Sigmoid colon (tissue), 6 donors: ENCODE measurements at regions not wholly inside any gene's neighbourhood (a gene's known extent, or its start where the extent isn't known, plus 50 kb on each side); places are given as distances from the start of the nearest gene placed in this dataset.

Experiments
- DNase-seq: peaks from one replicate; pipeline ENCODE4 v3.0.0-alpha.2; 2019
- H3K27ac ChIP-seq, 4 donors: fragments of 200-600 bp; sonication (generic); one replicate each; pipeline ENCODE4 v1.5.1; 2016 to 2019; ENCODE audit warnings: mild to moderate bottlenecking in 1 of 4
- H3K27me3 ChIP-seq, 3 donors: fragments of 200-600 bp; sonication (generic); one replicate each; pipeline ENCODE4 v1.5.1; 2019; ENCODE audit warnings: mild to moderate bottlenecking in 1 of 3
- H3K36me3 ChIP-seq, 4 donors: fragments of 200-600 bp; sonication (generic); one replicate each; pipeline ENCODE4 v1.5.1; 2016 to 2019
- H3K4me1 ChIP-seq, 4 donors: fragments of 200-600 bp; sonication (generic); one replicate each; pipeline ENCODE4 v1.5.1; 2017 to 2019
- H3K4me3 ChIP-seq, 4 donors: fragments of 200-600 bp; sonication (generic); one replicate each; pipeline ENCODE4 v1.5.1; 2017 to 2019; ENCODE audit warnings: mild to moderate bottlenecking in 2 of 4, moderate library complexity in 1 of 4
- H3K9me3 ChIP-seq, 4 donors: fragments of 200-600 bp in 3 of 4; sonication (generic) in 3 of 4; one replicate each; pipeline versions ENCODE4 v1.5.1 to v1.6.1; 2013 to 2019
- CTCF ChIP-seq, 4 experiments: fragments of 450-650 bp in 3 of 4; fragments of 200-600 bp in 1 of 4; IDR thresholded peaks; one replicate each; pipeline ENCODE4 v1.5.1; 2016 to 2019; ENCODE audit warnings: antibody characterized with exemption in 4 of 4, mild to moderate bottlenecking in 3 of 4, moderate library complexity in 2 of 4
- EP300 ChIP-seq, 4 donors: sonication (generic); formaldehyde crosslinking; IDR thresholded peaks; one replicate each; pipeline ENCODE4 v1.6.1; 2017; ENCODE audit warnings: antibody characterized with exemption in 4 of 4
- POLR2A ChIP-seq, 2 donors: fragments of 450-650 bp; IDR thresholded peaks; one replicate each; pipeline ENCODE4 v1.6.1; 2016; ENCODE audit warnings: antibody characterized with exemption in 2 of 2, mild to moderate bottlenecking in 2 of 2, moderate library complexity in 2 of 2
- POLR2AphosphoS5 ChIP-seq, 4 donors: sonication (generic); formaldehyde crosslinking; IDR thresholded peaks; one replicate each; pipeline ENCODE4 v1.6.1; 2017; ENCODE audit warnings: antibody characterized with exemption in 4 of 4
- WGBS, 2 donors: extraction: QIAGEN DNeasy Blood & Tissue Kit; methylation state at CpG; one replicate each; pipeline ENCODE4 v1.1.7; 2013; 5-methylcytosine and 5-hydroxymethylcytosine counted together
- intact Hi-C: fragments of 100-400 bp; cut with DNase I; formaldehyde crosslinking; loops from one replicate; pipeline ENCODE4 v1.15.1; 2023
- donor health status: healthy with polysubstance abuse.
- donor health status: healthy.

GRCh38 chr16:48965386-48965785 is 316.3 kb downstream of the CBLN1 start:
- Histone ChIP-seq H3K36me3 (no peaks in the 10 kb centered on the region), H3K4me1 (peaks cover 0 to 33% (median 19%) of the 10 kb centered on the region in 4 donors), H3K4me3 (no peak overlapping the region), H3K9me3 (no peaks in the 10 kb centered on the region), H3K27me3 (no peaks in the 10 kb centered on the region), H3K27ac (peak overlapping the region in 2 of 4 donors; percentile 68 to 74)
- no peak for DNase-seq
- no peak for TF ChIP-seq EP300 (IDR thresholded peaks at IDR 0.05)
- TF ChIP-seq POLR2A (IDR thresholded peaks at IDR 0.05) = no peak
- intact Hi-C loops = no loop called here
- 7 to 22% methylated on average over 3 of the region's 3 CpGs for WGBS, 2 donors

GRCh38 chr16:48963901-48964615 is 317.6 kb downstream of the CBLN1 start:
- TF ChIP-seq CTCF (IDR thresholded peaks at IDR 0.05) (no peak), POLR2AphosphoS5 (IDR thresholded peaks at IDR 0.05) (no peak), EP300 (IDR thresholded peaks at IDR 0.05) (no peak), POLR2A (IDR thresholded peaks at IDR 0.05) (no peak)
- 40 to 74% methylated on average over 1 of the region's 1 CpG for WGBS, 2 donors
- peaks cover 0 to 33% (median 19%) of the 10 kb centered on the region in 4 donors for H3K4me1 ChIP-seq
- no peaks in the 10 kb centered on the region for H3K36me3 ChIP-seq
- intact Hi-C loops = no loop called here
- no peak overlapping the region for H3K4me3 ChIP-seq
- H3K27ac ChIP-seq = peak overlapping the region in 3 of 4 donors; percentile 35 to 74 (median 68)
- no peaks in the 10 kb centered on the region for H3K9me3 ChIP-seq
- H3K27me3 ChIP-seq = no peaks in the 10 kb centered on the region
- DNase-seq = no peak

- no peak overlapping the region for H3K4me3 ChIP-seq
- no peak for DNase-seq
- no peaks in the 10 kb centered on the region for H3K9me3 ChIP-seq
- intact Hi-C loops = no loop called here
- 61 to 64% methylated on average over 3 of the region's 3 CpGs for WGBS, 2 donors
- H3K36me3 ChIP-seq = no peaks in the 10 kb centered on the region
- H3K27me3 ChIP-seq = no peaks in the 10 kb centered on the region
- TF ChIP-seq POLR2AphosphoS5 (IDR thresholded peaks at IDR 0.05) (no peak), EP300 (IDR thresholded peaks at IDR 0.05) (no peak), CTCF (IDR thresholded peaks at IDR 0.05) (no peak), POLR2A (IDR thresholded peaks at IDR 0.05) (no peak)
- H3K27ac ChIP-seq = peak overlapping the region in 2 of 4 donors; percentile 68 to 74
- H3K4me1 ChIP-seq = peaks cover 0 to 33% (median 19%) of the 10 kb centered on the region in 4 donors
Observed at GRCh38 chr16:48963306-48963705, 318.3 kb downstream of the CBLN1 start.

- Histone ChIP-seq H3K9me3 (no peaks in the 10 kb centered on the region), H3K36me3 (no peaks in the 10 kb centered on the region), H3K27ac (no peak overlapping the region), H3K27me3 (no peaks in the 10 kb centered on the region), H3K4me1 (peaks cover 0 to 33% (median 19%) of the 10 kb centered on the region in 4 donors), H3K4me3 (no peak overlapping the region)
- DNase-seq = no peak
- TF ChIP-seq POLR2AphosphoS5 (IDR thresholded peaks at IDR 0.05) = no peak
- no peak for TF ChIP-seq POLR2A (IDR thresholded peaks at IDR 0.05)
- no peak for TF ChIP-seq CTCF (IDR thresholded peaks at IDR 0.05)
- TF ChIP-seq EP300 (IDR thresholded peaks at IDR 0.05) = no peak
- intact Hi-C loops = no loop called here
- 68 to 87% methylated on average over 4 of the region's 4 CpGs for WGBS, 2 donors
Observed at GRCh38 chr16:48961546-48961945, 320.1 kb downstream of the CBLN1 start.

DNA sequence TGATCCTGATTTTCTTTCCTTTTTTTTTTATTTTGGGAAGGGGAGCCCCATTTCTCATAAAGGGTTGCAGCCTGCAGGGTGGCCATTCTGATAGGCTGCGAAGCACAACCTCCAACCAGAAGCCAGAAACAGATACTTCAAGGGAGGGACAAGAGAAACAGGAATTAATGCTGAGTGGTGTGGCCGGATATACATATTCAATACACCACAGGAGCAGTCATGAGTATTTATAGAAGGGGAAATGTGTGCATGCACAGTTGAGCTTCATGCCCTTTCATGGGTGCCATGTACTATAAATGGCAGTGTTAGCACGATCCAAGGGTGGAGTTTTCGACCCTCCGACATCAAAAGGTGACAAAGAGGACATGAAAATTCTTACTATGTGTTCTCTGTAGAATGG is 320.8 kb downstream of the CBLN1 start:
- H3K9me3 ChIP-seq = no peaks in the 10 kb centered on the region
- no peaks in the 10 kb centered on the region for H3K36me3 ChIP-seq
- H3K27ac ChIP-seq = no peak overlapping the region
- no peaks in the 10 kb centered on the region for H3K27me3 ChIP-seq
- TF ChIP-seq POLR2AphosphoS5 (IDR thresholded peaks at IDR 0.05) (no peak), POLR2A (IDR thresholded peaks at IDR 0.05) (no peak), CTCF (IDR thresholded peaks at IDR 0.05) (no peak), EP300 (IDR thresholded peaks at IDR 0.05) (no peak)
- peaks cover 0 to 33% (median 19%) of the 10 kb centered on the region in 4 donors for H3K4me1 ChIP-seq
- H3K4me3 ChIP-seq = no peak overlapping the region
- DNase-seq = no peak
- intact Hi-C loops = no loop called here
- WGBS, 2 donors = 90% methylated on average over 5 of the region's 5 CpGs
